GM18507 (cell line): ENCODE measurements at regions not wholly inside any gene's neighbourhood (a gene's known extent, or its start where the extent isn't known, plus 50 kb on each side); places are given as distances from the start of the nearest gene placed in this dataset.
"Not testable (repeated sequence)": the region's sequence is repeated elsewhere in the genome, so short reads cannot be mapped to it uniquely, and the experiment has no call there.

Experiments
- DNase-seq: peaks from one replicate; pipeline ENCODE4 v3.0.0; 2011; ENCODE audit warnings: low read depth; ENCODE audit not compliant: insufficient read length; ENCODE audit errors: extremely low spot score
- FAIRE-seq: peaks from 2 replicates; lab custom pipeline; 2011; peaks lifted over from hg19 to GRCh38; lab: Jason Lieb, UNC

DNA sequence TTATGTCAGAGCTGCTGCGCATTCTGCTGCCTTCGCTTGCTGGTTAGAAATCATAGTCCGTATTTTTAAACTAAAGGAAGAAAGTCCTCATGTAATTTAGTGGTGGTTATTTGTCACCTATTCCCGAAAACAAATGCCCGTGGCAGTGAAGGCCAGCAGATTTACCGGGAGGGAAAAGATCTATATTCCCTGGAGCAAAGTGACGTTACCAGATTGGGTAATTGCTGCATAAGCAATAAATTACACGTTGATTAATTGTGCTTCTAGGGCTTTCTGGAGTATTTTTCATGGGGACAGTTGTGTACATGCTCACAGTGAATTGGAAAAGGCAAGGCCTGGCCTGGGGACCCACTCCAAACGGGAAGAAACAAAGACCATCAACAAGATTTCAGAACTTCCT, 298.7 kb downstream of the NPHP4 start:
- FAIRE-seq, result no peak
- no peak for DNase-seq

GRCh38 chr1:5692664-5693063, 299.6 kb downstream of the NPHP4 start:
- FAIRE-seq, result no peak
- DNase-seq, result no peak

GRCh38 chr1:5691795-5692509, 300.3 kb downstream of the NPHP4 start:
- no peak for DNase-seq
- no peak for FAIRE-seq

DNA sequence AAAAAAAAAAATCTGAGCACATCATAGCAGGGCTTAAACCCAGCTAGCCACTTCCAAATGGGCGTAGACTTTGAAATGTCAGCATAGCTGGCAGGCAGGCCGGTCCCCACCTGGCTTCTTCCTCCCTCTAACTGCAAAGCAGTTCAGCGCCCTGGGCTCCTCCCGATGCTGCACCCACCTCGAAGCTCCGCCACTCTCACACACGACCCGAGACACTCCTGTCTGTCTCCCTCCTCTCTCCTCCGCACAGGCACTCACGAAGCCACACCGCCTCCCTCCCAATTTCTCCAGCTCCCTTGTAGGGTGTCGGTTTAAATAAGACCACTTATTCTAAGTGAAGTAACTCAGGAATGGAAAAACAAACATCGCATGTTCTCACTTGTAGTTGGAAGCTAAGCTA, 301.3 kb downstream of the NPHP4 start:
- no peak for DNase-seq
- FAIRE-seq, result no peak

GRCh38 chr1:5690291-5690690, 301.9 kb downstream of the NPHP4 start:
- FAIRE-seq, result no peak
- DNase-seq, result no peak

DNA sequence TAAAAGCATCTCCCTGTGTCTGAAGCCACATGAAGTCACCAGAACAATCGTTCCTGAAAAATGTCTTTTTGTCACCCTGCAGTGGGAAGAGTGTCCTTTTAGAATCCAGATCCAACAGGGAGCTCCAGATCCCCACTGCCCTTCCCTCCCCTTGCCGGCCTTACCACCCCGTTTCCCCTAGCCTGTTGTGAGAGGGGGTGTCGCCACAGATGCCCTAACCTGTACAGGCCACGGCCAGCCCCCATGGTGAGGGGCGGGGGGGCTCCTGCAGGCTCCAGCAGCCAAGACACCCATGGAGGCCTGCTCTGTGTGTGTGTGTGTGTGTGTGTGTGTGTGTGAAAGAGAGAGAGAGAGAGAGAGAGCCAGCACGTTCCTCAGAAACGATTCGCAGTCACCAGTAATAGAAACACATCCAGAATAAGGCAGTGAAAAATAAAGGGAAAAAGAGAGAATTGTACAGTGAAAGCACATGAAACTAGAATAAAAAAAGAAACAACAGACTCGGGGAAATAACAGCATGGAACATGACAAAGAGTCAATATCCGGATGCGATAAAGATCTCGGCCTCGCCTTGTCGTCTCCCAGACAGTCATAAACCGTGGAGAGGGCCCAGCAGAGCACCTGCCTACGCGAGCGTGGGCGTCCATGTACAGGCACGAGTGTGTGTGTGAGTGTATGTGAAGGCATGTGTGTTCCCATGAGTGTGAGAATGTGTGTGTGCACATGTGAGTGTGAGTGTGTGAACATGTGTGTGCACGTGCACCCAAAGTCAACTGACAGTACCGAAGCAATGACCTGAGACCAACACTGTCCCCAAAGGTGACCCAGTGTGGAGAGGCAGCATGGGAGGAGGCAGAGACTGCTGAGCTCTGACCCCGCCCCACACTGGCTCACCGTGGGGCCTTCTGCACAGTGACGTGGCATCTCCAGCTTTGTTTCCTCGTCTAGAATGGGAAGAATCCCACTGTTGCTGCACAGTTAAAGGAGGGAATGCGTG, 303.8 kb downstream of the NPHP4 start:
- FAIRE-seq, result no peak
- no peak for DNase-seq

DNA sequence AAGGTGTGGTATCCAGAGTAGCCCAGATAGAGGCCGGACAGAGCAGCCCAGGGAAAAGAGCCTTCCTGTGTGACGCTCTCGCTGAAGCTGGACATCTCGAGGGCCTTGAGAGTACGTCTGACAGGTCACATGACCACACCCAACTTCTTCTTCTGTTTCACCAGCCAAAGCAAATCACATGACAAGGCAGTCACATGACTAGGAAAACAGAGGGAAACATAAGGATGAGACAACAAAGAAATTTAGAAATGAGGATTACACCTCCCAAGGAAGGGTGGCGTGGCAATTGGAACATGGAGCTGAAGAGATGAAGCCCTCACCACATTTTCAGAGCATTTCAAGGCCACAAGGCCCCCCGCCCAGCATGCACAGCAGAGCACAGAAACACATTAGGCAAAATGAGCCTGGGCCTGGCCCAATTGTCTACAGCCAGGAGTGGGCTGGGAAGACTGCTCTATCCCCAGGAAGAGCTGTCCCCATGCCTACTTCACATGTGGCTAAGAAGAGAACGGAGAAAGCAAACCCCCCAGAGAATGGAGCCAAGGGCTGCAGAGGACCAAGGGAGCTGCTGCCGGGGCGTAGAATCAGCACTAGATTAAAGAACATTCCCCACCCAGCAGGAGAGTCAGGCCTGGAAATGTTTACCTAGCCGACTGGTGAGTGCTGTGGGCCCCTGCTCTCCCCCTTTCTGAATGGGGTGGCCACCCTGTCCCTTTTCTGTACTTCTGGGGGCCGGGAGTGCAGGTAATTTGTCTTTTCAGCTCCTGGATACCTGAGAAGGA, 305.1 kb downstream of the NPHP4 start:
- DNase-seq (no peak), FAIRE-seq (no peak)

DNA sequence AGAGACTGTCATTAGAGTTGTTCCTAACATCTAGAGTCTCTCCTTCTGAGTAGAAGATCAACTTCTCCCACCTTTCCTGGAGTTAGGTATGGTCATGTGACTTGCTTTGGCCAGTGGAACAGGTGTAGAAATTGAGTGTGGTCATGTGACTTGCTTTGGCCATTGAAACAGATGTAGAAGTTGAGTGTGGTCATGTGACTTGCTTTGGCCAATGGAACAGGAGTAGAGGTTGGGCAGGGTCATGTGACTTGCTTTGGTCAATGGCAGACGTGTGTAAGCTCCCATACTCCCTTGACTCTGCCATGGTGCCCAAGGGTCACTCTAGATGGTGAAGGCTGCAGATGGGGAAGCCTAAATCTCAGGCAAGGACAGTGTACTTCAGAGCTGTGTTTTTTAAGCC, 306.0 kb downstream of the NPHP4 start:
- DNase-seq (no peak), FAIRE-seq (no peak)

GRCh38 chr1:5685446-5686040, 306.7 kb downstream of the NPHP4 start:
- DNase-seq (no peak), FAIRE-seq (no peak)

- no peak for FAIRE-seq
Observed at GRCh38 chr1:5684791-5685190, 307.4 kb downstream of the NPHP4 start.

GRCh38 chr1:5683446-5683845, 308.8 kb downstream of the NPHP4 start:
- FAIRE-seq, result no peak
- DNase-seq, result no peak

More at GRCh38 chr1:5684791-5685190, 307.4 kb downstream of the NPHP4 start:
- DNase-seq, result no peak

- no peak for DNase-seq
- FAIRE-seq, result no peak
Observed at GRCh38 chr1:5682626-5683225, 309.5 kb downstream of the NPHP4 start.

DNA sequence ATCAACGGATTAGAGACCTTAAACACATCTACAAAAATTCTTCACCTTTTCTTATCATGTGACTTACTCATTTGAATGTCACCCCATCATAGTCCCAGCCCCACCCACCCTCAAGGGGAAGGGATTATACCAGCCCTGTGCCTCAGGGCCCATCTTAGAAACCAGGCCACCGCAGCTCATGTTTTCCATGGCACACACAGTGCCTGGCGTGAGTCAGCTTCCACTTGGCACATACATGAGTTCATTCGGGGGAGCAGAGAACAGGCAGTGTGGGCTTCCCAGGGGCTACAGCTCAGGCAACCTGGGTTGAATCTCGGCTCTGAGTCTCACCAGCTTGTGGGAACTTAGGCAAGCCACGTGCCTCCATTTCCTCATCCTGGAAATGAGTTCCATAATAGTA, 310.6 kb downstream of the NPHP4 start:
- DNase-seq, result no peak
- no peak for FAIRE-seq

DNA sequence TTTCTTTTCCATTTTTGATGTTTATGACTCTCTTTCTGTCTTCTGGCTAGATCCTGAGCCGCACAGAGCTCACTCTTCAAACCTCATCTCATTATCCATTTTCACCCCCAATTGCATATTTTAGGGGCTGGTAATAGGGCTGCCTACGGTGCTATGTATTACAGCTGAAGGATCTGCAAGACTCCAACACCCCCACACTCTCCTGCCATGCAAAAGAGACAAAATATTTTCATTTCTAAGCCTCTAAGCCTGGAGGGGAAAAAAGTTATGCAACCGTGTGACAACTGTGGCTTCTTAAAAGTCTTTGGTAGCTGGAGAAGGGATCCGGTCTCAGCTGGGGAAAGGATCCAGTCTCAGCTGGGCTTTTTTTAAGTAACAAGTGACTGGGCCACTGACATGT, 311.6 kb downstream of the NPHP4 start:
- DNase-seq (no peak), FAIRE-seq (no peak)

DNA sequence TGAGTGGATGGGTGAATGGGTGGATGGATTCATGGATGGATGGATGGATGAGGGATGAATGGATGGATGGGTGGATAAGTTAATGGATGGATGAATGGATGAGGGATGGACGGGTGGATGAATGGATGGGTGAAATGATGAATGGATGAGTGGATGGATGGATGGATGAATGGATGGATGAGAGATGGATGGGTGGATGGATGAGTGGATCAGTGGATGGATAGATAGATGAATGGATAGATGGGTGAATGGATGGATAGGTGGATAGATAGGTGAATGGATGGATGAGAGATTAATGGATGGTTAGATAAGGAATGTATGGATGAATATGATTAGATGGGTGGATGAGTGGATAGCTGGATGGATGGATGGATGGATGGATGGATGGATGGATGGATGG, 313.5 kb downstream of the NPHP4 start:
- no peak for DNase-seq
- FAIRE-seq, result no peak

GRCh38 chr1:5672355-5672754, 319.9 kb downstream of the NPHP4 start:
- FAIRE-seq, result not testable (repeated sequence)

GRCh38 chr1:5670590-5671350, 321.5 kb downstream of the NPHP4 start:
- no peak for FAIRE-seq
- DNase-seq, result no peak

More at GRCh38 chr1:5672355-5672754, 319.9 kb downstream of the NPHP4 start:
- not testable (repeated sequence) for DNase-seq

DNA sequence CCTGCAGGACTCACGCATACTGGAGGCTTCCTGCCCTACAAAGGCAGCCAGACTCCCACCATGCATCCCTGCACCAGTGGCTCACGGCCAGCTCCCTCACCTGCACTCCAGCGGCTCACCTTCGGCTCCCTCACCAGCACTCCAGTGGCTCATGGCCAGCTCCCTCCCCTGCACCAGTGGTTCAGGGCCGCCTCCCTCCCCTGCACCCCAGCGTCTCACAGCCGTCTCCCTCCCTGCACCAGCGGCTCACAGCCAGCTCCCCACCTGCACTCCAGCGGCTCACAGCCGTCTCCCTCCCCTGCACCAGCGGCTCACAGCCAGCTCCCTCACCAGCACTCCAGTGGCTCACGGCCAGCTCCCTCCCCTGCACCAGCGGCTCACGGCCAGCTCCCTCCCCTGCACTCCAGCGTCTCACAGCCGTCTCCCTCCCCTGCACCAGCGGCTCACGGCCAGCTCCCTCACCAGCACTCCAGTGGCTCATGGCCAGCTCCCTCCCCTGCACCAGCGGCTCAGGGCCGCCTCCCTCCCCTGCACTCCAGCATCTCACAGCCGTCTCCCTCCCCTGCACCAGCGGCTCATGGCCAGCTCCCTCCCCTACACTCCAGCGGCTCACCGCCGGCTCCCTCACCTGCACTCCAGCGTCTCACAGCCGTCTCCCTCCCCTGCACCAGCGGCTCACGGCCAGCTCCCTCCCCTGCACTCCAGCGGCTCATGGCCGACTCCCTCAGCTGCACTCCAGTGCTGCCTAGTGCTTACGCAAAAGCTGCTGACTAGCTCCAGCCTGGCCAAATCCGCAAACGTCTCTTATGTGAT, 324.5 kb downstream of the NPHP4 start:
- no peak for FAIRE-seq
- DNase-seq, result no peak
